HG02885 (cell line): ENCODE measurements at regions not wholly inside any gene's neighbourhood (a gene's known extent, or its start where the extent isn't known, plus 50 kb on each side); places are given as distances from the start of the nearest gene placed in this dataset.

ENCODE experiments used
- ATAC-seq: cut with Tn5 transposase; IDR thresholded peaks from one replicate; pipeline ENCODE4 v1.9.1; 2021; ENCODE audit warnings: mild to moderate bottlenecking; ENCODE audit not compliant: unreplicated experiment, poor library complexity

- ATAC-seq: no peak
These were observed 365.8 kb upstream of the C1orf174 start for GRCh38 chr1:4265836-4266235.

- no peak for ATAC-seq
These were observed 367.5 kb upstream of the C1orf174 start for GRCh38 chr1:4267381-4268261.

- ATAC-seq: no peak
These were observed 368.3 kb upstream of the C1orf174 start for GRCh38 chr1:4268262-4268888.

- ATAC-seq: no peak
These were observed 368.8 kb upstream of the C1orf174 start for GRCh38 chr1:4268889-4269284.

- ATAC-seq: no peak
These were observed 369.3 kb upstream of the C1orf174 start for GRCh38 chr1:4269330-4269729.

- ATAC-seq: no peak
These were observed 370.0 kb upstream of the C1orf174 start for GRCh38 chr1:4269952-4270570.

GRCh38 chr1:4270651-4271337 lies 370.7 kb upstream of the C1orf174 start:
- no peak for ATAC-seq

GRCh38 chr1:4271338-4271998 lies 371.4 kb upstream of the C1orf174 start:
- no peak for ATAC-seq

- no peak for ATAC-seq
These were observed 372.5 kb upstream of the C1orf174 start for GRCh38 chr1:4272568-4272967.

- ATAC-seq: no peak
These were observed 373.2 kb upstream of the C1orf174 start for GRCh38 chr1:4273243-4273642.

- no peak for ATAC-seq
These were observed 373.7 kb upstream of the C1orf174 start for GRCh38 chr1:4273747-4274146.

- ATAC-seq: no peak
These were observed 375.0 kb upstream of the C1orf174 start for GRCh38 chr1:4275083-4275482.

GRCh38 chr1:4276238-4276637 lies 376.2 kb upstream of the C1orf174 start:
- ATAC-seq: no peak

- no peak for ATAC-seq
These were observed 376.8 kb upstream of the AJAP1 start for GRCh38 chr1:4277598-4277997.

- ATAC-seq: no peak
These were observed 369.4 kb upstream of the AJAP1 start for GRCh38 chr1:4284976-4285375.

GRCh38 chr1:4292861-4293260 lies 361.5 kb upstream of the AJAP1 start:
- ATAC-seq: no peak

- ATAC-seq: no peak
These were observed 355.9 kb upstream of the AJAP1 start for GRCh38 chr1:4298361-4299083.

- no peak for ATAC-seq
These were observed 353.4 kb upstream of the AJAP1 start for GRCh38 chr1:4301007-4301406.

- no peak for ATAC-seq
These were observed 351.1 kb upstream of the AJAP1 start for GRCh38 chr1:4303303-4303702.
